Skin epidermis (tissue), 12 donors: ENCODE measurements at regions not wholly inside any gene's neighbourhood (a gene's known extent, or its start where the extent isn't known, plus 50 kb on each side); places are given as distances from the start of the nearest gene placed in this dataset.
"Not testable (repeated sequence)": the region's sequence is repeated elsewhere in the genome, so short reads cannot be mapped to it uniquely, and the experiment has no call there.

ENCODE experiments used
- H3K27ac ChIP-seq, 21 experiments: fragments of 200-600 bp; sonication (generic) in 11 of 21; one replicate each; pipeline ENCODE4 v1.5.0; 2020; ENCODE audit warnings: mild to moderate bottlenecking in 3 of 21, inconsistent platforms in 2 of 21, moderate library complexity in 2 of 21
- H3K4me3 ChIP-seq, 7 experiments: fragments of 200-600 bp; sonication (generic) in 2 of 7; one replicate each; pipeline ENCODE4 v1.5.0; 2020; ENCODE audit warnings: inconsistent platforms in 2 of 7, mild to moderate bottlenecking in 2 of 7, moderate library complexity in 1 of 7

DNA sequence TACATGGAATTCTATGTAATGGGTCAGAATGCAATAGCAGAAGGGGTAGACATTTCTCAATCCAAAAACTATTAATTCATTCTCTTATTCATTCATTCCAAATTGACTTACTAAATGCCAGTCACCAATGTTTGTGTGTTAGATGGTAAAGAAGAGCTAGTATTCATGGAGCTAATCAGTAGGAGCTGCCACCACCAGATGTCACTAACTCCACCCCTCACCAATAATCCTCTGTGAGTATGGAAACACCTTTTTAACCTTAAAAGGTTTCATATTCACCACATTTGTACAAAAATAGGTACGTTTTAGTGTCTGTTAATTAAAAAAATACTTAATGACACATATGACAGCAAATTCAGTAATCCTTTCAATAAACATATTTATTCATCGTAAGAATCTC lies 131.8 kb upstream of the PKN2 start:
- H3K4me3 ChIP-seq = no peak overlapping the region
- no peak overlapping the region for H3K27ac ChIP-seq

DNA sequence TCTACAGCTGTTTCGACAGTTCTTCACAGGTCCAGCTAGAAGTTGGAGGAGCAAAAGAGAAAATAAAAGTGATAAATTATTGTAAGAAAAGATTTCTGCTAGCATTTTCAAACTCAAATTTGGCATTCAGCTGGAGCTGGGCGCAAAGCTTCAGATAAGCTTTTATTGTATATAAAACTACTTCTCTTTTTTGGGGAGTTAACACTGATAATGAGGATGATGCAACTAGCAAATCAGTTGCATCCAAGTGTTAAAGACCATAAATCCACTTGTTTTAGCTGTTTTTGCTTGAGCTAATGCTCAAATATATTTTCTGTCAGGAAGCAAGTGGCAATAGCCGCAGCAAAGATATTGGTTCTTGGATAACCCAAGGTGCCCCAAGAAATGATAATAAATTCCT lies 127.1 kb upstream of the PKN2 start:
- Histone ChIP-seq H3K27ac (no peak overlapping the region), H3K4me3 (no peak overlapping the region)

DNA sequence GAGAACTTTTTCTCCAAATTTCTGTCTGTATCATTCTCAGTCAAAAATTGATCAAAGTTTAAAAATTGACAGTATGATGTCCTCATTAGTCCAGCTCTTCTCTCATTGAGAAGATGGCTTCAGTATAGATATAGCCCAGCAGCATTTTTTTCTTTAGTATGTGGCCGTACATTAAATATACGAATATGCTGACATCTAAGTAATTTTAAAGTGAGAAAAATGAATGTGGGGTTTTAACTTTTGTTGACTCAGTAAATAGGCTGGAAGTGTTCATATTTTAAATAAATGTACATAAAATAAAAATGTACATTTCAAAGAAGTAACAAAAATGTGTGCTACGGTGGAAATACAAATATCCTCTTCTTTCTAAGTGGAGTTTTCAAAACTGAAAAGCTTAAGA lies 123.5 kb upstream of the PKN2 start:
- Histone ChIP-seq H3K27ac (no peak overlapping the region), H3K4me3 (no peak overlapping the region)

DNA sequence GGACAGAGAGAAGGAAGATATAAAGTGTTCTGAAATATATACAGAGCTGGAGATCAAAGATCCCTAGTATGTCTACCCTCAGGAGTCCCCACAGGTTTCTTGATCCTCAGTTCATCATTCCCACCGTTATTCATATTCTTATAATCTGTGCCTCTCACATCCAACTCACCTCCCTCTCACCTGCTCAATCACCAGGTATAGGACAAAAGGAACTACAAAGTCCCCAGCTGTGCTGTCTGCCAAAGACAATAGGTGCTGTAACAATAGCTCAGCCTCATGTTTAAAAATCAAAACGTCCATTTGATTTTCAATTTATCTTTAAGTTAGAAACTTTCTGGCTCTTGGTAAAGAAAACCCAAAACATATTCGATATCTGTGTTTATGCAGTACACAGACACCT lies 121.1 kb upstream of the PKN2 start:
- Histone ChIP-seq H3K4me3 (no peak overlapping the region), H3K27ac (no peak overlapping the region)

DNA sequence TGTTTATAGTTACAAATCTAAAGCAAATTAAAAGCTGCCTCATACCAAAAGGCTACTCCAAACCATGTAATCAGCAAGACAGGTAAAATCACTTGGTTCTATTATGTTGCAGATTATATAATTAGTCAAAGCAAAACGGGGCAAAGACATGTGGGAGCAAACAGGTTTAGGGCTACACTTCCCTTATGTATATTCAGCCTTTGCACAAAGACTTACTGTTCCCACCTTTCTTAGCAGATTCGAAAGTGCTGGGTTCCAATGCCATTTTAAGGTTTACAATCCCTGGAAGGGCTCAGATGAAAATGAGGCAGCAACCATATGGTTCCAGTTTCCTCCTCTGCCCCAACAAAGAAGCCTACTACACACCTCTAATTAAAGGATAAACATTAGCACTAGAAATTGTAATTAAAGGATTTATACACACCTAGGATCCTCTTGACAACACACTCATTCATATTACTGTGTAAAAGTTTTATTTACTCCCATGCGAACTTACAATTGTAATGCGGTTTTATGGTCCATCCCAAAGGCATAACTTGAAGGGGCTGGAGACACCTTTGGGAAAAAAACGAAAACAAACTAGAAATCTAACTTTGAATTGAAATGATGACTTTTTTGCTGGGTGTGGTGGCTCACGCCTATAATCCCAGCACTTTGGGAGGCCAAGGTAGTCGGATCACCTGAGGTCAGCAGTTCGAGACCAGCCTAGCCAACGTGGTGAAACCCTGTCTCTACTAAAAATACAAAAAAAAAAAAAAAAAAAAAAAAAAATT lies 117.3 kb upstream of the PKN2 start:
- Histone ChIP-seq H3K27ac (no peak overlapping the region), H3K4me3 (no peak overlapping the region)

DNA sequence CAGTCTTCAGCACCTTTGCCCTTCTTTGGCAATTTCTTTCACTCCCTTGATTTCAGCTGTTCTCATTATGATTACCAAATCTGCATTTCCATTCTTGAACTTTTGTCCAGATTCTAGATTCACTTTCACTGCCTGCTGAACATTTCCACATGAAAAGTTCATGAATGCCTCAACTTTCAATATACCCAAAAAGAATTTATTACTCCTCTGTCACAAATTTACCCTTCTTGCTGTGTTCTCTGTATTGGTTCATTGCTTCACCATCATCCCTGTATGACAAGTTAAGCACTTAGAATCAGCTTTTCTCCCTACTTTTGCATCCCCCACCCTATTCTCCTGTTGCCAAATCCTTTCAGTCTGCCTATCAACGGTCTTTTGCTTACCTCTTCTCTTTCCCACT lies 112.6 kb upstream of the PKN2 start:
- Histone ChIP-seq H3K27ac (no peak overlapping the region), H3K4me3 (no peak overlapping the region)

DNA sequence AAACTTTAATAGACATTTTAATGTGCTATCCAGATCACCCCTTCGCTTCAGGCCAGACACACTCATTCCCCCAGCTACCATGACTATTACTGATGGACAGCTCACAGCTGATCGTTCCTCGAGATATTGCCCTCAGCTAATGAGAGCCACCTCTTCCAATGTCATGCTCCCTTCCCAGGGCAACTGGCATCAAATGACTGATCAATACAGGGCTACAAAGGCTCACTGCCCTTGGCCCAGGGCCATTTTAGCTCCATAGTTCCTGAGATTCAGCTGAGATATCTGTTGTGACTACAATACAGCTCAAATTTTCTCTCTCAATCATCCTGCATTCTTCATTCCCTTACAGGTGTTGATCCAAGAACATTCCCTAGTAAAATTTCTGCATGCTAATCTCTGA lies 104.5 kb upstream of the PKN2 start:
- H3K27ac ChIP-seq = no peak overlapping the region
- no peak overlapping the region for H3K4me3 ChIP-seq

DNA sequence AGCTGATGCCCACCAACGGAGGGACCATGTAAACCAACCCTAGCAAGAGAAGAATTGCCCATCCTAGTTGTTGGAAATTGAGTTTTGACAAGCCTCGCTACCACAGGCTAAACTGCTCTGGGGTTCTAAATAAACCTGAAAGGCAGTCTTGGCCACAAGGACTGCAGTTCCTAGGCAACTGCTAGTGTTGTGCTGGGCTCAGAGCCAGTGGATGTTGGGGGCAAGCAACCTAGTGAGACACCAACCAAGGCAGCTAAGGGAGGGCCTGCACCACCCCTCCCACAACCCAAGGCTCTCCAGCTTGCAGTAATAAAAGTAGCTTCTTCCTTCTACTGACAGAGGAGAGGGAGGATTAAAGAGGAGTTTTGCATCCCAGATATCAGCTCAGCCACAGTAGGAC lies 102.4 kb upstream of the PKN2 start:
- Histone ChIP-seq H3K4me3 (no peak overlapping the region), H3K27ac (no peak overlapping the region)

DNA sequence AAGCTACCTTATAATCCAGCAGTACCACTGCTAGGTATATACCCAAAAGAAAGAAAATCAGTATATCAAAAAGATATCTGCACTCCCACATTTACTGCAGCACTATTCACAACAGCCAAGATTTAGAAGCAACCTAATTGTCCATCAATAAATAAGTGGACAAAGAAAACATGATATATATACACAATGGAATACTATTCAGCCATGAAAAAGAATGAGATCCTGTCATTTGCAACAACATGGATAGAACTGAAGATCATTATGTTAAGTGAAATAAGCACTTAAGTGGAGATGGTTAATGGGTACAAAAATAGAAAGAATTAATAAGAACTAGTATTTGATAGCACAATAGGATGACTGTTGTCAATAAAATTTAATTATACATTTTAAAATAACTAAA lies 90.7 kb upstream of the PKN2 start:
- H3K27ac ChIP-seq = no peak overlapping the region
- no peak overlapping the region for H3K4me3 ChIP-seq

DNA sequence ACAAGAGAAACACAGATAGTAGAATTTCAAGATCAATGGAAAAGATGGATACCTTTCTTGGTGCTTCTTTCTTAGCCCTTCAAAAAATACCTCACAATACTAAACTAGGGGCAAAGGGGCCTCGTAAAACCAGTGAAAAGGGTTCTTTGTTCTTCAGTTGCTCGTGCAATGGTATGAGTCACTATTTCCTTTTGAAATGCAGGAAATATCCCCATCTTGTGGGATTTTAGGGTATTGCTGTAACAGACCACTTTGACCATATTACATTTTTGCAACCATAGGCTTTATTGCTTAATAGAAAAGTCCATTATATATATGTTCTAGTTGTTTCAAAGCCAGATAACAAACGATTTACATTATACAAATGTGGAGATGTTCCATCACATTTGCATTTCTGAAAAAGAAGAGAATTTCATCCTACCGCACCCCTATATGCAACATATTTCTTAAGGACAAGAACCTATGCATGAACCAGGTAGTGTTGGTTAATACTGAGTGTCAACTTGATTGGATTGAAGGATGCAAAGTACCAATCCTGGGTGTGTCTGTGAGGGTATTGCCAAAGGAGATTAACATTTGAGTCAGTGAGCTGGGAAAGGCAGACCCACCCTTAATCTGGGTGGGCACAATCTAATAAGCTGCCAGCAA lies 88.6 kb upstream of the PKN2 start:
- Histone ChIP-seq H3K27ac (no peak overlapping the region), H3K4me3 (no peak overlapping the region)

DNA sequence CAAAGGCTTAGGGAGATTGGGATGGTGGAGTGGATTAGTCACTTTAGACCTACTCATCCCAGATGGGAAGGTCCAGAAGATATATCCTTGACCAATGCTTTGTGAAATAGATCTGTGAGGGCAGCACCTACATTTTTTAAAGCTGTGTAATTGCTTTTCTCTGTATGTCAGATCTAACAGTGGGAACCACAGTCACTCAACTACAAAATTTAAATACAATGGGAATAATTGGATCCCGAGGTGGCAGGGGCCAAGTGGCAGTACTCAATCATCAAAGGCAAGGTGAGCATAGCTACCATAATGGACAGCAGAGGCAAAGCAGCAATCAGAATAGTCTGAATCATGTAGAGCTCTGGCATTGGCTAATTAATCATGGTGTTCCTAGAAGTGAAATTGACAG lies 86.1 kb upstream of the PKN2 start:
- H3K27ac ChIP-seq, H3K4me3 ChIP-seq: not testable (repeated sequence)

DNA sequence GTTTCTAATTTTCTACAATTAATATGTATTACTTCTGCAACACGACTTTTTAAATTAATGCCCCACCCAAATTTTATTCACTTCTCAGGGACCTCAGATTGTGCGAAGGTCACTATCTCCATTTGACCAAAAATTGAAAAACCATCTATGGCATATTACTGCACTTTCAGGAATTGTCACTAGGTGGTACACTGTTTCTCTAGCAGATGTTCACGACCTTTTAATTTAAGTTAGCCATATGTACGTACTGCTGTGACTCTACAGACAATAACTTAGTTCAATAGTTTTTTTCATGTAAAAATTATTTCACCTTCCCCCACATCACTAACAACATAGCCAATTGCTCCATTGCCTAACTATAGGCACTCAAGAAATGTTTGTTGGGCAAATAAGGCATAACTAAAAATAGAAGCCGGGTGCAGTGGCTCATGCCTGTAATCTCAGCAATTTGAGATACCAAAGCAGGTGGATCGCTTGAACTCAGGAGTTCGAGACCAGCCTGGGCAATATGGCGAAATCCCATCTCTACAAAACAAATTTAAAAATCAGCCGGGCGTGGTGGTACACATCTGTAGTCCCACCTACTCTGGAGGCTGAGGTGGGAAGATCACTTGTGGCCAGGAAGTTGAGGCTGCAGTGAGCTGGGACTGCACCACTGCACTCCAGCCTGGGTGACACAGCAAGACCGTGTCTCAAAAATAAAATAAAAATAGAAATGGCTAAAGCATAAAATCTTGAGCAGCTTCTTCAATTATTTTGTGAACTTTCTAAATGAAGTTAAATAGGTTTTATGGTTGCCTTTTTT lies 75.7 kb upstream of the PKN2 start:
- no peak overlapping the region for H3K4me3 ChIP-seq
- no peak overlapping the region for H3K27ac ChIP-seq

DNA sequence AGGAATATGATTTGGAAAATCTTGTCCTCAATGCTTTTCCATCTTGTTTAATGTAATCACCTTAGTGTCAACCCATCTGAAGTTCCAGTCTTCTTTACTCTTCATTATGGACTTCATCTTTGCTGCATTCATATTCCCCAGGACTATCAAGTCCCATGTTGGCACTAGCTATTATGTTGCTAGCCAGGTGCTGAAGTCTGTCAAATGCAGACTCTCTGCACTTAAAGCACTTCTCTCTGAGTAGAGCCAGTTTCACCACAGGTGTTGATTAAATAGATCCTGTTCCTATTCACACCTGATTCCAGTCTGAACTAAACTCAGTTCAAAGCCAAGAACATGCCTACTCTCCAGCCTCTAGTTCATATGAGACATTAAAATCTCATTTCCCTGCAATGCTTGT lies 75.0 kb upstream of the PKN2 start:
- Histone ChIP-seq H3K27ac (no peak overlapping the region), H3K4me3 (no peak overlapping the region)

DNA sequence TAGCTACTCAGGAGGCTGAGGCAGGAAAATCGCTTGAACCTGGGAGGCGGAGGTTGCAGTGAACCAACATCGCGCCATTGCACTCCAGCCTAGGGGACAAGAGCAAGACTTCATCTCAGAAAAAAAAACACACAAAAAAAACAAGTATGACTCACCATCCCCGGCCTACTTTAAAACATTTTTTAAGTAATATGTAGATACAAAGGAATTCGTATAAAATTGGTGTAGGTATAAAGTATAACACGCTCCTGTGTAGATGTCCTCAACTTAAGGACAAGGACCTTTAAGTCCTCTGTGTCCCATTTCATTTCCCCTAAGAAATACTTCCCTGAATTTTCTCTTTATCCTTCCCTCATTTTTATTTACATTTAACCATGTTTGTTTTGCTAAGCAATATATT lies 73.4 kb upstream of the PKN2 start:
- Histone ChIP-seq H3K4me3 (no peak overlapping the region), H3K27ac (no peak overlapping the region)

DNA sequence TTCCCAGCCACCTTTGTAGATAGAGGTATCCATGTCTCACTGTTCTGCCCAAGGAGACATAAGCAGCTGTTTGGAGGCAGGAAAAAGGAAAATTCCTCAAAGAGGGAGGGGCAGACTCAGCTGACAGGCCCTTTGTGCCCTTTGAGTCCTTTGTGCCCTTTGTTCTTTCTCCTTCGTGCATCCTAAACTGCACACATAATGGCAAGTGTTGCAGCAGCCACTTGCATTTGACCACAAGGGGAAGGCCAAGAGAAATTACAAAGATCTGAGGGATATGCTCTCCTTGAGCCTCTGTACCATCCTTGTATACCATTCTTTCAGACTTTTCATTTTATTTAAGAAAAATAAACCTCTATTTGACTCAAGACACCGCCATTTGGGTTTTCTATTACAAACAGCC lies 71.8 kb upstream of the PKN2 start:
- Histone ChIP-seq H3K27ac (no peak overlapping the region), H3K4me3 (no peak overlapping the region)

DNA sequence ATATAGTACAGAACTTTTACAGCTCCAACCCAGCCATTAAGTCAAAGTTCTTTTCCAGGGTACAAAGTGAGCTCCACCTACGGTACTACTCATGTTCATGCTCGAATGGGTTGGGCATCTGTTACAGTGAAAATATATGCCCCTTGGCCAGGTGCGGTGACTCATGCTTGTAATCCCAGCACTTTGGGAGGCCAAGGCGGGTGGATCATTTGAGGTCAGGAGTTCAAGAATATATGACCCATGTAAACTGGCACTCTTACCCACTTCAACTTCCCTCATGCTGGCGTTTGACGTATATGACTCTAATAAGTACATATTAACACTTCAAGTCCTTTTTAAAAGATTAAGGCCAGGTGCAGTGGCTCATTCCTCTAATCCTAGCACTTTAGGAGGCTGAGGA lies 71.3 kb upstream of the PKN2 start:
- Histone ChIP-seq H3K4me3 (no peak overlapping the region), H3K27ac (no peak overlapping the region)

DNA sequence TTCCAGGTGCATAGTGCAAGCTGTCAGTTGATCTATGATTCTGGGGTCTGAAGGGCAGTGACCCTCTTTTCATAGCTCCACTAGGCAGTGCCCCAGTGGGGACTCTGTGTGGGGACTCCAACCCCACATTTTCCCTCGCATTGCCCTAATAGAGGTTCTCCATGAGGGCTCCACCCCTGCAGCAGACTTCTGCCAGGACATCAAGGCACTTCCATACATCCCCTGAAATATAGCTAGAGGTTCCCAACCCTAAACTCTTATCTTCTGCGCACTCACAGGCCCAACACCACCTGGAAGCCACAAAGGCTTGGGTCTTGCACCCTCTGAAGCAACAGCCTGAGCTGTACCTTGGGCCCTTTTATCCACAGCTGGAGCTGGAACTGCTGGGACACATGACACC lies 65.7 kb upstream of the PKN2 start:
- H3K27ac ChIP-seq = no peak overlapping the region
- no peak overlapping the region for H3K4me3 ChIP-seq

DNA sequence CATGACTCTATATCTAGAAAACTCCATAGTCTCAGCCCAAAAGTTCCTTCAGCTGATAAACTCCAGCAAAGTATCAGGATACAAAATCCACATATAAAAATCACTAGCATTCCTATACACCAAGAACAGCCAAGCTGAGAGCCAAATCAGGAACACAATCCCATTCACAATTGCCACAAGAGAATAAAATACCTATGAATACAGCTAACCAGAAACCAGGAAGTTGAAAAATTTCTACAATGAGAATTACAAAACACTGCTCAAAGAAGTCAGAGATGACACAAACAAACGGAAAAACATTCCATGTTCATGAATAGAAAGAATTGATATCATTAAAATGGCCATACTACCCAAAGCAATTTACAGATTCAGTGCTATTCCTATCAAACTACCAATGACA lies 61.0 kb upstream of the PKN2 start:
- not testable (repeated sequence) for H3K4me3 ChIP-seq, H3K27ac ChIP-seq
